ENCODE measurements at regions not wholly inside any gene's neighbourhood (a gene's known extent, or its start where the extent isn't known, plus 50 kb on each side); places are given as distances from the start of the nearest gene placed in this dataset.
"Not testable (repeated sequence)": the region's sequence is repeated elsewhere in the genome, so short reads cannot be mapped to it uniquely, and the experiment has no call there.

- Mint-ChIP-seq H3K9me3 (no peaks in the 10 kb centered on the region), H3K27ac (no peak overlapping the region), H3K4me3 (no peak overlapping the region), H3K36me3 (ENCODE audit: low read depth) (no peaks in the 10 kb centered on the region), H3K4me1 (ENCODE audit: low read depth) (peaks cover 4% of the 10 kb centered on the region), H3K27me3 (ENCODE audit: low read depth) (peaks cover 3% of the 10 kb centered on the region)
- CTCF ChIA-PET, result interaction anchor here (0.6 kb wide), 1 partner anchor 136 kb away, joined by 3 read pairs; no protein-coding TSS in a partner anchor
- DNase-seq, result no peak
- intact Hi-C loops (cut with micrococcal nuclease), result no loop called here
These were observed 187.8 kb downstream of the HIPK3 start for GRCh38 chr11:33444835-33445594.

GRCh38 chr11:33443684-33444083 lies 186.5 kb downstream of the HIPK3 start:
- Mint-ChIP-seq H3K27me3 (ENCODE audit: low read depth) (peaks cover 3% of the 10 kb centered on the region), H3K27ac (no peak overlapping the region), H3K36me3 (ENCODE audit: low read depth) (no peaks in the 10 kb centered on the region), H3K4me3 (no peak overlapping the region), H3K9me3 (no peaks in the 10 kb centered on the region), H3K4me1 (ENCODE audit: low read depth) (peaks cover 4% of the 10 kb centered on the region)
- CTCF ChIA-PET, result no interaction called here
- intact Hi-C loops (cut with micrococcal nuclease), result no loop called here
- DNase-seq, result no peak

GRCh38 chr11:33438301-33438700 lies 181.1 kb downstream of the HIPK3 start:
- intact Hi-C loops (cut with micrococcal nuclease), result no loop called here
- peaks cover under 1% of the 10 kb centered on the region for H3K27me3 Mint-ChIP-seq (ENCODE audit: low read depth)
- H3K36me3 Mint-ChIP-seq (ENCODE audit: low read depth), result no peaks in the 10 kb centered on the region
- no peak for DNase-seq
- H3K27ac Mint-ChIP-seq, result no peak overlapping the region
- H3K4me1 Mint-ChIP-seq (ENCODE audit: low read depth), result no peaks in the 10 kb centered on the region
- H3K4me3 Mint-ChIP-seq, result no peak overlapping the region
- CTCF ChIA-PET, result no interaction called here
- peaks cover 8% of the 10 kb centered on the region for H3K9me3 Mint-ChIP-seq

GRCh38 chr11:33437529-33437928 lies 180.3 kb downstream of the HIPK3 start:
- no peak overlapping the region for H3K4me3 Mint-ChIP-seq
- intact Hi-C loops (cut with micrococcal nuclease), result no loop called here
- H3K27ac Mint-ChIP-seq, result no peak overlapping the region
- H3K36me3 Mint-ChIP-seq (ENCODE audit: low read depth), result no peaks in the 10 kb centered on the region
- no peak for DNase-seq
- H3K27me3 Mint-ChIP-seq (ENCODE audit: low read depth), result peaks cover 2% of the 10 kb centered on the region
- CTCF ChIA-PET, result no interaction called here
- H3K9me3 Mint-ChIP-seq, result peaks cover 11% of the 10 kb centered on the region
- no peaks in the 10 kb centered on the region for H3K4me1 Mint-ChIP-seq (ENCODE audit: low read depth)

- Mint-ChIP-seq H3K27ac (no peak overlapping the region), H3K4me3 (no peak overlapping the region), H3K9me3 (peaks cover 11% of the 10 kb centered on the region), H3K4me1 (ENCODE audit: low read depth) (no peaks in the 10 kb centered on the region), H3K36me3 (ENCODE audit: low read depth) (no peaks in the 10 kb centered on the region), H3K27me3 (ENCODE audit: low read depth) (peaks cover 13% of the 10 kb centered on the region)
- CTCF ChIA-PET, result interaction anchor here (0.6 kb wide), 2 partner anchors 9 to 1057 kb away, joined by 3 read pairs; no protein-coding TSS in a partner anchor
- intact Hi-C loops (cut with micrococcal nuclease), result no loop called here
- no peak for DNase-seq
These were observed 178.0 kb downstream of the HIPK3 start for GRCh38 chr11:33435216-33435615.

GRCh38 chr11:33434294-33434693 lies 177.1 kb downstream of the HIPK3 start:
- peaks cover 17% of the 10 kb centered on the region for H3K27me3 Mint-ChIP-seq (ENCODE audit: low read depth)
- peaks cover 11% of the 10 kb centered on the region for H3K9me3 Mint-ChIP-seq
- H3K27ac Mint-ChIP-seq, result no peak overlapping the region
- intact Hi-C loops (cut with micrococcal nuclease), result no loop called here
- CTCF ChIA-PET, result no interaction called here
- DNase-seq, result no peak
- no peak overlapping the region for H3K4me3 Mint-ChIP-seq
- H3K4me1 Mint-ChIP-seq (ENCODE audit: low read depth), result no peaks in the 10 kb centered on the region
- H3K36me3 Mint-ChIP-seq (ENCODE audit: low read depth), result no peaks in the 10 kb centered on the region

- H3K9me3 Mint-ChIP-seq; H3K4me3 Mint-ChIP-seq; DNase-seq; intact Hi-C loops (cut with micrococcal nuclease); H3K36me3 Mint-ChIP-seq (ENCODE audit: low read depth); H3K4me1 Mint-ChIP-seq (ENCODE audit: low read depth); CTCF ChIA-PET; H3K27ac Mint-ChIP-seq: not testable (repeated sequence)
- H3K27me3 Mint-ChIP-seq (ENCODE audit: low read depth), result peaks cover 23% of the 10 kb centered on the region
These were observed 171.3 kb downstream of the HIPK3 start for GRCh38 chr11:33428435-33428834.

GRCh38 chr11:33420959-33421566 lies 163.9 kb downstream of the HIPK3 start:
- peaks cover 11% of the 10 kb centered on the region for H3K27me3 Mint-ChIP-seq (ENCODE audit: low read depth)
- no peak for DNase-seq
- no peak overlapping the region for H3K4me3 Mint-ChIP-seq
- CTCF ChIA-PET, result interaction anchor here (0.6 kb wide), 1 partner anchor 61 kb away, joined by 4 read pairs; no protein-coding TSS in a partner anchor
- H3K4me1 Mint-ChIP-seq (ENCODE audit: low read depth), result no peaks in the 10 kb centered on the region
- H3K27ac Mint-ChIP-seq, result no peak overlapping the region
- intact Hi-C loops (cut with micrococcal nuclease), result no loop called here
- no peaks in the 10 kb centered on the region for H3K9me3 Mint-ChIP-seq
- H3K36me3 Mint-ChIP-seq (ENCODE audit: low read depth), result no peaks in the 10 kb centered on the region

- no peak for DNase-seq
- intact Hi-C loops (cut with micrococcal nuclease), result no loop called here
- CTCF ChIA-PET, result interaction anchor here (1.0 kb wide), 1 partner anchor 50 kb away, joined by 4 read pairs; no protein-coding TSS in a partner anchor
- Mint-ChIP-seq H3K27ac (no peak overlapping the region), H3K9me3 (no peaks in the 10 kb centered on the region), H3K36me3 (ENCODE audit: low read depth) (no peaks in the 10 kb centered on the region), H3K4me1 (ENCODE audit: low read depth) (no peaks in the 10 kb centered on the region), H3K27me3 (ENCODE audit: low read depth) (peaks cover 15% of the 10 kb centered on the region), H3K4me3 (no peak overlapping the region)
These were observed 162.7 kb downstream of the HIPK3 start for GRCh38 chr11:33419924-33420323.

GRCh38 chr11:33417121-33417520 lies 159.9 kb downstream of the HIPK3 start:
- Mint-ChIP-seq H3K4me1 (ENCODE audit: low read depth) (no peaks in the 10 kb centered on the region), H3K9me3 (no peaks in the 10 kb centered on the region), H3K27me3 (ENCODE audit: low read depth) (peaks cover 10% of the 10 kb centered on the region), H3K4me3 (no peak overlapping the region), H3K27ac (no peak overlapping the region), H3K36me3 (ENCODE audit: low read depth) (no peaks in the 10 kb centered on the region)
- CTCF ChIA-PET, result no interaction called here
- intact Hi-C loops (cut with micrococcal nuclease), result no loop called here
- no peak for DNase-seq

GRCh38 chr11:33413301-33413700 lies 156.1 kb downstream of the HIPK3 start:
- H3K36me3 Mint-ChIP-seq (ENCODE audit: low read depth), result no peaks in the 10 kb centered on the region
- no peak for DNase-seq
- intact Hi-C loops (cut with micrococcal nuclease), result no loop called here
- H3K27ac Mint-ChIP-seq, result no peak overlapping the region
- peaks cover 13% of the 10 kb centered on the region for H3K27me3 Mint-ChIP-seq (ENCODE audit: low read depth)
- no peaks in the 10 kb centered on the region for H3K9me3 Mint-ChIP-seq
- H3K4me3 Mint-ChIP-seq, result no peak overlapping the region
- CTCF ChIA-PET, result interaction anchor here (0.7 to 1.0 kb wide), 2 partner anchors 329 to 712 kb away, joined by 3 read pairs; no protein-coding TSS in a partner anchor
- no peaks in the 10 kb centered on the region for H3K4me1 Mint-ChIP-seq (ENCODE audit: low read depth)

- Mint-ChIP-seq H3K4me3 (no peak overlapping the region), H3K9me3 (no peaks in the 10 kb centered on the region), H3K36me3 (ENCODE audit: low read depth) (no peaks in the 10 kb centered on the region), H3K27ac (no peak overlapping the region), H3K27me3 (ENCODE audit: low read depth) (peaks cover 13% of the 10 kb centered on the region), H3K4me1 (ENCODE audit: low read depth) (no peaks in the 10 kb centered on the region)
- intact Hi-C loops (cut with micrococcal nuclease), result no loop called here
- CTCF ChIA-PET, result interaction anchor here (0.8 kb wide), 1 partner anchor 287 kb away, joined by 5 read pairs; no protein-coding TSS in a partner anchor
- DNase-seq, result no peak
These were observed 155.1 kb downstream of the HIPK3 start for GRCh38 chr11:33412241-33412640.

- Mint-ChIP-seq H3K27ac (no peak overlapping the region), H3K4me1 (ENCODE audit: low read depth) (no peaks in the 10 kb centered on the region), H3K27me3 (ENCODE audit: low read depth) (peaks cover 13% of the 10 kb centered on the region), H3K4me3 (no peak overlapping the region), H3K9me3 (no peaks in the 10 kb centered on the region), H3K36me3 (ENCODE audit: low read depth) (no peaks in the 10 kb centered on the region)
- intact Hi-C loops (cut with micrococcal nuclease), result no loop called here
- DNase-seq, result no peak
- CTCF ChIA-PET, result interaction anchor here (0.6 kb wide), 1 partner anchor 12 kb away, joined by 3 read pairs; no protein-coding TSS in a partner anchor
These were observed 154.6 kb downstream of the HIPK3 start for GRCh38 chr11:33411751-33412150.
